ENCODE measurements at regions not wholly inside any gene's neighbourhood (a gene's known extent, or its start where the extent isn't known, plus 50 kb on each side); places are given as distances from the start of the nearest gene placed in this dataset.

- TF ChIP-seq, protein P1, sequence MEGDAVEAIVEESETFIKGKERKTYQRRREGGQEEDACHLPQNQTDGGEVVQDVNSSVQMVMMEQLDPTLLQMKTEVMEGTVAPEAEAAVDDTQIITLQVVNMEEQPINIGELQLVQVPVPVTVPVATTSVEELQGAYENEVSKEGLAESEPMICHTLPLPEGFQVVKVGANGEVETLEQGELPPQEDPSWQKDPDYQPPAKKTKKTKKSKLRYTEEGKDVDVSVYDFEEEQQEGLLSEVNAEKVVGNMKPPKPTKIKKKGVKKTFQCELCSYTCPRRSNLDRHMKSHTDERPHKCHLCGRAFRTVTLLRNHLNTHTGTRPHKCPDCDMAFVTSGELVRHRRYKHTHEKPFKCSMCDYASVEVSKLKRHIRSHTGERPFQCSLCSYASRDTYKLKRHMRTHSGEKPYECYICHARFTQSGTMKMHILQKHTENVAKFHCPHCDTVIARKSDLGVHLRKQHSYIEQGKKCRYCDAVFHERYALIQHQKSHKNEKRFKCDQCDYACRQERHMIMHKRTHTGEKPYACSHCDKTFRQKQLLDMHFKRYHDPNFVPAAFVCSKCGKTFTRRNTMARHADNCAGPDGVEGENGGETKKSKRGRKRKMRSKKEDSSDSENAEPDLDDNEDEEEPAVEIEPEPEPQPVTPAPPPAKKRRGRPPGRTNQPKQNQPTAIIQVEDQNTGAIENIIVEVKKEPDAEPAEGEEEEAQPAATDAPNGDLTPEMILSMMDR (IDR thresholded peaks at IDR 0.05) = no peak
- TF ChIP-seq E2F1 (CRISPR knock-in tag; IDR thresholded peaks at IDR 0.05) = no peak
- TF ChIP-seq ZSCAN18 (CRISPR knock-in tag; IDR thresholded peaks at IDR 0.05) = no peak
- no peak for TF ChIP-seq E2F4 (CRISPR knock-in tag; IDR thresholded peaks at IDR 0.05; ENCODE audit: borderline replicate concordance, low read depth)
- TF ChIP-seq, protein P2, sequence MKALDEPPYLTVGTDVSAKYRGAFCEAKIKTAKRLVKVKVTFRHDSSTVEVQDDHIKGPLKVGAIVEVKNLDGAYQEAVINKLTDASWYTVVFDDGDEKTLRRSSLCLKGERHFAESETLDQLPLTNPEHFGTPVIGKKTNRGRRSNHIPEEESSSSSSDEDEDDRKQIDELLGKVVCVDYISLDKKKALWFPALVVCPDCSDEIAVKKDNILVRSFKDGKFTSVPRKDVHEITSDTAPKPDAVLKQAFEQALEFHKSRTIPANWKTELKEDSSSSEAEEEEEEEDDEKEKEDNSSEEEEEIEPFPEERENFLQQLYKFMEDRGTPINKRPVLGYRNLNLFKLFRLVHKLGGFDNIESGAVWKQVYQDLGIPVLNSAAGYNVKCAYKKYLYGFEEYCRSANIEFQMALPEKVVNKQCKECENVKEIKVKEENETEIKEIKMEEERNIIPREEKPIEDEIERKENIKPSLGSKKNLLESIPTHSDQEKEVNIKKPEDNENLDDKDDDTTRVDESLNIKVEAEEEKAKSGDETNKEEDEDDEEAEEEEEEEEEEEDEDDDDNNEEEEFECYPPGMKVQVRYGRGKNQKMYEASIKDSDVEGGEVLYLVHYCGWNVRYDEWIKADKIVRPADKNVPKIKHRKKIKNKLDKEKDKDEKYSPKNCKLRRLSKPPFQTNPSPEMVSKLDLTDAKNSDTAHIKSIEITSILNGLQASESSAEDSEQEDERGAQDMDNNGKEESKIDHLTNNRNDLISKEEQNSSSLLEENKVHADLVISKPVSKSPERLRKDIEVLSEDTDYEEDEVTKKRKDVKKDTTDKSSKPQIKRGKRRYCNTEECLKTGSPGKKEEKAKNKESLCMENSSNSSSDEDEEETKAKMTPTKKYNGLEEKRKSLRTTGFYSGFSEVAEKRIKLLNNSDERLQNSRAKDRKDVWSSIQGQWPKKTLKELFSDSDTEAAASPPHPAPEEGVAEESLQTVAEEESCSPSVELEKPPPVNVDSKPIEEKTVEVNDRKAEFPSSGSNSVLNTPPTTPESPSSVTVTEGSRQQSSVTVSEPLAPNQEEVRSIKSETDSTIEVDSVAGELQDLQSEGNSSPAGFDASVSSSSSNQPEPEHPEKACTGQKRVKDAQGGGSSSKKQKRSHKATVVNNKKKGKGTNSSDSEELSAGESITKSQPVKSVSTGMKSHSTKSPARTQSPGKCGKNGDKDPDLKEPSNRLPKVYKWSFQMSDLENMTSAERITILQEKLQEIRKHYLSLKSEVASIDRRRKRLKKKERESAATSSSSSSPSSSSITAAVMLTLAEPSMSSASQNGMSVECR (CRISPR knock-in tag; IDR thresholded peaks at IDR 0.05; ENCODE audit: borderline replicate concordance) = no peak
- TF ChIP-seq ELF4 (CRISPR knock-in tag; IDR thresholded peaks at IDR 0.05; ENCODE audit: low read depth) = no peak
These were observed 97.3 kb upstream of the DCC start (continued) for GRCh38 chr18:52242711-52243110.

- Mint-ChIP-seq H3K4me3 (no peak overlapping the region), H3K36me3 (peaks cover 22% of the 10 kb centered on the region), H3K4me1 (no peaks in the 10 kb centered on the region), H3K9me3 (peaks cover 27% of the 10 kb centered on the region), H3K27me3 (ENCODE audit: low read depth) (no peaks in the 10 kb centered on the region), H3K27ac (no peak overlapping the region)
- ChIA-PET POLR2A (no interaction called here), CTCF (no interaction called here)
- ATAC-seq = no peak
- DNase-seq (ENCODE audit: low spot score) = no peak
- TF ChIP-seq EMX1 (CRISPR knock-in tag; IDR thresholded peaks at IDR 0.05) = no peak
- TF ChIP-seq SP1 (CRISPR knock-in tag; conservative IDR thresholded peaks at IDR 0.05) = no peak
- TF ChIP-seq FOXJ3 (CRISPR knock-in tag; IDR thresholded peaks at IDR 0.05; ENCODE audit: borderline replicate concordance) = no peak
- no peak for TF ChIP-seq ELF4 (CRISPR knock-in tag; IDR thresholded peaks at IDR 0.05; ENCODE audit: low read depth)
- TF ChIP-seq ZSCAN18 (CRISPR knock-in tag; IDR thresholded peaks at IDR 0.05) = no peak
- TF ChIP-seq E2F1 (CRISPR knock-in tag; IDR thresholded peaks at IDR 0.05) = no peak
- TF ChIP-seq, protein P3, sequence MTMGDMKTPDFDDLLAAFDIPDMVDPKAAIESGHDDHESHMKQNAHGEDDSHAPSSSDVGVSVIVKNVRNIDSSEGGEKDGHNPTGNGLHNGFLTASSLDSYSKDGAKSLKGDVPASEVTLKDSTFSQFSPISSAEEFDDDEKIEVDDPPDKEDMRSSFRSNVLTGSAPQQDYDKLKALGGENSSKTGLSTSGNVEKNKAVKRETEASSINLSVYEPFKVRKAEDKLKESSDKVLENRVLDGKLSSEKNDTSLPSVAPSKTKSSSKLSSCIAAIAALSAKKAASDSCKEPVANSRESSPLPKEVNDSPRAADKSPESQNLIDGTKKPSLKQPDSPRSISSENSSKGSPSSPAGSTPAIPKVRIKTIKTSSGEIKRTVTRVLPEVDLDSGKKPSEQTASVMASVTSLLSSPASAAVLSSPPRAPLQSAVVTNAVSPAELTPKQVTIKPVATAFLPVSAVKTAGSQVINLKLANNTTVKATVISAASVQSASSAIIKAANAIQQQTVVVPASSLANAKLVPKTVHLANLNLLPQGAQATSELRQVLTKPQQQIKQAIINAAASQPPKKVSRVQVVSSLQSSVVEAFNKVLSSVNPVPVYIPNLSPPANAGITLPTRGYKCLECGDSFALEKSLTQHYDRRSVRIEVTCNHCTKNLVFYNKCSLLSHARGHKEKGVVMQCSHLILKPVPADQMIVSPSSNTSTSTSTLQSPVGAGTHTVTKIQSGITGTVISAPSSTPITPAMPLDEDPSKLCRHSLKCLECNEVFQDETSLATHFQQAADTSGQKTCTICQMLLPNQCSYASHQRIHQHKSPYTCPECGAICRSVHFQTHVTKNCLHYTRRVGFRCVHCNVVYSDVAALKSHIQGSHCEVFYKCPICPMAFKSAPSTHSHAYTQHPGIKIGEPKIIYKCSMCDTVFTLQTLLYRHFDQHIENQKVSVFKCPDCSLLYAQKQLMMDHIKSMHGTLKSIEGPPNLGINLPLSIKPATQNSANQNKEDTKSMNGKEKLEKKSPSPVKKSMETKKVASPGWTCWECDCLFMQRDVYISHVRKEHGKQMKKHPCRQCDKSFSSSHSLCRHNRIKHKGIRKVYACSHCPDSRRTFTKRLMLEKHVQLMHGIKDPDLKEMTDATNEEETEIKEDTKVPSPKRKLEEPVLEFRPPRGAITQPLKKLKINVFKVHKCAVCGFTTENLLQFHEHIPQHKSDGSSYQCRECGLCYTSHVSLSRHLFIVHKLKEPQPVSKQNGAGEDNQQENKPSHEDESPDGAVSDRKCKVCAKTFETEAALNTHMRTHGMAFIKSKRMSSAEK (CRISPR knock-in tag; IDR thresholded peaks at IDR 0.05; ENCODE audit: borderline replicate concordance) = no peak
- no peak for TF ChIP-seq NFE2L1 (CRISPR knock-in tag; IDR thresholded peaks at IDR 0.05)
- no peak for TF ChIP-seq NFATC4 (CRISPR knock-in tag; IDR thresholded peaks at IDR 0.05)
- no peak for TF ChIP-seq RORB (CRISPR knock-in tag; IDR thresholded peaks at IDR 0.05)
- TF ChIP-seq FOXK1 (CRISPR knock-in tag; IDR thresholded peaks at IDR 0.05) = no peak
- TF ChIP-seq, protein P1 (IDR thresholded peaks at IDR 0.05) = no peak
These were observed 95.3 kb upstream of the DCC start for GRCh38 chr18:52244658-52245057.
